ENCODE measurements at regions not wholly inside any gene's neighbourhood (a gene's known extent, or its start where the extent isn't known, plus 50 kb on each side); places are given as distances from the start of the nearest gene placed in this dataset.

DNA sequence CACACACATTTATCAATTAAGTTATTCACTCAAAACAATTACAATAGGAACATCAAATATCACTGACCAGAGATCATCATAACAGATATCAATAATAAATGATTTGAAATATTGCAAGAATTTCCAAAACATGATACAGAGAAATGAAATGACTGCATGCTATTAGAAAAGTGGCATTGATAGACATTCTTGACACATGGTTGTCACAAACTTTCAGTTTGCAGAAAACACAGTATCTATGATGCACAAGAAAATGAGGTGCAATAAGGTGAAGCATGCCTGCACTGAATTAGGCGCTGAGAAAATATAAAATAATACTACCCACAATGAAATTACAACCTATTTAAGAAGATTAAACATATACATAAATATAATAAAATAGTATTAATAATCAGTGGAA, 198.0 kb upstream of the SYT1 start:
- TF ChIP-seq, protein P1, sequence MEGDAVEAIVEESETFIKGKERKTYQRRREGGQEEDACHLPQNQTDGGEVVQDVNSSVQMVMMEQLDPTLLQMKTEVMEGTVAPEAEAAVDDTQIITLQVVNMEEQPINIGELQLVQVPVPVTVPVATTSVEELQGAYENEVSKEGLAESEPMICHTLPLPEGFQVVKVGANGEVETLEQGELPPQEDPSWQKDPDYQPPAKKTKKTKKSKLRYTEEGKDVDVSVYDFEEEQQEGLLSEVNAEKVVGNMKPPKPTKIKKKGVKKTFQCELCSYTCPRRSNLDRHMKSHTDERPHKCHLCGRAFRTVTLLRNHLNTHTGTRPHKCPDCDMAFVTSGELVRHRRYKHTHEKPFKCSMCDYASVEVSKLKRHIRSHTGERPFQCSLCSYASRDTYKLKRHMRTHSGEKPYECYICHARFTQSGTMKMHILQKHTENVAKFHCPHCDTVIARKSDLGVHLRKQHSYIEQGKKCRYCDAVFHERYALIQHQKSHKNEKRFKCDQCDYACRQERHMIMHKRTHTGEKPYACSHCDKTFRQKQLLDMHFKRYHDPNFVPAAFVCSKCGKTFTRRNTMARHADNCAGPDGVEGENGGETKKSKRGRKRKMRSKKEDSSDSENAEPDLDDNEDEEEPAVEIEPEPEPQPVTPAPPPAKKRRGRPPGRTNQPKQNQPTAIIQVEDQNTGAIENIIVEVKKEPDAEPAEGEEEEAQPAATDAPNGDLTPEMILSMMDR (IDR thresholded peaks at IDR 0.05; ENCODE audit: unreplicated experiment) = no peak
- Mint-ChIP-seq H3K27ac (no peak overlapping the region), H3K36me3 (no peaks in the 10 kb centered on the region), H3K4me1 (no peaks in the 10 kb centered on the region), H3K9me3 (no peaks in the 10 kb centered on the region), H3K27me3 (ENCODE audit: low read depth) (no peaks in the 10 kb centered on the region), H3K4me3 (no peak overlapping the region)
- DNase-seq (ENCODE audit: low spot score in 2 of 2, unreplicated experiment in 2 of 2) = no peak

DNA sequence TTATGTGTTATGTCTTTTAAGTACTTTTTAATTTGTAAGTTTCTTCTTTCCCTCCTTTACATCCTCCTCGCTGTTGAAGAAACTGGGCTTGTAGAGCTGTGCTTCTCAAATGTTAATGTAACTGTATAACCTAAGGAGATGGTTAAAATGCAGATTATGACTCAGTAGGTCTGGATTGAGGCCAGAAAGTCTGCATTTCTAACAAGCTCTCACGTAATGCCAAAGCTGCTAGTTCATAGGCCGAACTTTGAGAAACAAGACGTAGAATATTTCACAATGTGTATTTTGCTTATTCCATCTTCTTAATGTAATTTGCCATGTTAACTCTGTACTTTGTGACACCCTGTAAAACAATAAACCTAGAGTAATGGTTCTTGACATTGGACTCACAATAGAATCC, 193.3 kb upstream of the SYT1 start:
- no peaks in the 10 kb centered on the region for H3K36me3 Mint-ChIP-seq
- no peaks in the 10 kb centered on the region for H3K9me3 Mint-ChIP-seq
- no peak for DNase-seq (ENCODE audit: low spot score in 2 of 2, unreplicated experiment in 2 of 2)
- H3K4me1 Mint-ChIP-seq = no peaks in the 10 kb centered on the region
- H3K27ac Mint-ChIP-seq = no peak overlapping the region
- TF ChIP-seq, protein P1 (IDR thresholded peaks at IDR 0.05; ENCODE audit: unreplicated experiment) = no peak
- H3K4me3 Mint-ChIP-seq = no peak overlapping the region
- no peaks in the 10 kb centered on the region for H3K27me3 Mint-ChIP-seq (ENCODE audit: low read depth)

DNA sequence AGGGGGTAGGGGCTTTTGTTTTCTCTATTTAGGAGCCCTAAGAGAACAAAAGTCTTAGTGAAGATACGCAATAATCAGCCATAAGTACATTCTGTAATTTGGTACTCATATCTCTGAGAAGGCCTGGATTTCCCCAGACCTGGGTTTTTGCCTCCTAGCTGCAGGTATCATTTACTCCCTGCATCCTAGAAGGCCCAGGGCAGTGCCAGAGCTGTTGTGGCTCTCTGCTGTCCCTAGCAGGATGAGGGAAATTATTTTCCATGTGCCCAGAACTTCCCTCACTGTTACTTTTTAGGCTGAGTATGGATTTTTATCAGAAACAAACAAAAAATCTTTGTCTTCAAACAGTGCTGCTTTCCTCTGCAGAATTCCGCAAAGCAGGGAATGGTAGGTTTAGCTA, 192.5 kb upstream of the SYT1 start:
- H3K9me3 Mint-ChIP-seq = no peaks in the 10 kb centered on the region
- no peak overlapping the region for H3K4me3 Mint-ChIP-seq
- DNase-seq (ENCODE audit: low spot score in 2 of 2, unreplicated experiment in 2 of 2) = no peak
- H3K27me3 Mint-ChIP-seq (ENCODE audit: low read depth) = no peaks in the 10 kb centered on the region
- H3K4me1 Mint-ChIP-seq = no peaks in the 10 kb centered on the region
- H3K27ac Mint-ChIP-seq = no peak overlapping the region
- no peaks in the 10 kb centered on the region for H3K36me3 Mint-ChIP-seq
- TF ChIP-seq, protein P1 (IDR thresholded peaks at IDR 0.05; ENCODE audit: unreplicated experiment) = no peak

DNA sequence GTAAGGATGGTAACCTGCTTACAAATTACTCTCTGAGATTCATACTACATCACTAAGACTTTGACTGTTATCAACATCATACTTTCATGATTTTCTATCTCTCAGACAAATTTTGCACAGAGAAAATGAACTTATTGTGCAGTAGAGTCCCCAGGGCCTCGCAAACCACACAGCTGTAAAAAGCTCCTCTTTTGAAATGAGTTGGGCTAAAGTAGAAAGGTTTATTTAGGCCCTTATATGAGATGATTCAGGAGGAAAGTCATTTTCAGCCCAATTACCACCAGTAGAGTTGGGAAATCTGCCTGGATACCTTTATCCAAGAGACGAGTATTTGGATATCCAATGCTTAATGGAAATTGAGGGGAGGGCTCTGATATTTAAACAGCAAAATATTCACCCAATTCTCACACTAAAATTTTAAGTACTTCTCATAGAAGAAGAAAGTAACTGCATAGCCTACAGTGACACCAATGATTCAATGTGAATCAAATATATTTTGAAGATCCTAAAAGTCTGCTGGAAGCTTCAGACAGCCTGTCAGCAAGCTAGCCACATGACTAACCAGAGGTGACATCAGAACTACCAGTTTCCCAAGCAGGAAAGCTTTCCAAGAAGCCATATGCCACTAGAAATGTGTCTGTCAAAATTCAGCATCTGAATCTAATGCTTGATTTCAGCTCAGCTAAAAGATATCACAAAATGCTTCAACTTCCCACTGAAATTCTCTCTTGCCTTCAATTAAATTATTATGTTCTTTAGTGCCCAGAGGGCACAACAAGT, 190.1 kb upstream of the SYT1 start:
- H3K27me3 Mint-ChIP-seq (ENCODE audit: low read depth) = no peaks in the 10 kb centered on the region
- no peaks in the 10 kb centered on the region for H3K9me3 Mint-ChIP-seq
- no peak overlapping the region for H3K27ac Mint-ChIP-seq
- no peaks in the 10 kb centered on the region for H3K36me3 Mint-ChIP-seq
- no peaks in the 10 kb centered on the region for H3K4me1 Mint-ChIP-seq
- no peak overlapping the region for H3K4me3 Mint-ChIP-seq
- no peak for DNase-seq (ENCODE audit: low spot score in 2 of 2, unreplicated experiment in 2 of 2)
- TF ChIP-seq, protein P1 (IDR thresholded peaks at IDR 0.05; ENCODE audit: unreplicated experiment) = no peak

DNA sequence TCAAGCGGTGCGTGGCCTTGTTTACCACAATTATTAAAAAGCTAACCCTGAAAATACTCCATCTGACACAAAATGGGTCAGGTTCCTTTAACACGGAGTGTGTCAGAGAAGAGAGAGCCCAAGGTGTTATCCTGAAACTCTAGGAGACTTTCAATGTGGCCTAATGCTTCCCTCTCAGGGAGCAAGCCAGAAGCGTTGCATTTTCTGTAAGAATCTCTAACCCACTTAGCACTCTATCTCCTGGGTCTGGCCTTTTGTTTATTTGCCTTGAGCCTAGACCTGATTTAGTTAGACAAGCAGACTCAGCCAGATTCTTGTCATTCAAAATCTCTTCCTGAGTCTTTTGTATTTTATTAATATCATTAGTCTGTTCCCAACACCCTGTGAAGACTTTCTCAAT, 184.0 kb upstream of the SYT1 start:
- no peaks in the 10 kb centered on the region for H3K27me3 Mint-ChIP-seq (ENCODE audit: low read depth)
- no peak overlapping the region for H3K4me3 Mint-ChIP-seq
- H3K36me3 Mint-ChIP-seq = no peaks in the 10 kb centered on the region
- no peak for DNase-seq (ENCODE audit: low spot score in 2 of 2, unreplicated experiment in 2 of 2)
- TF ChIP-seq, protein P1 (IDR thresholded peaks at IDR 0.05; ENCODE audit: unreplicated experiment) = no peak
- no peaks in the 10 kb centered on the region for H3K4me1 Mint-ChIP-seq
- H3K9me3 Mint-ChIP-seq = peaks cover 3% of the 10 kb centered on the region
- H3K27ac Mint-ChIP-seq = no peak overlapping the region
